BJ (cell line): ENCODE measurements at regions not wholly inside any gene's neighbourhood (a gene's known extent, or its start where the extent isn't known, plus 50 kb on each side); places are given as distances from the start of the nearest gene placed in this dataset.

ENCODE experiments used
- CTCF ChIA-PET: fragments of 350-600 bp; formaldehyde crosslinking; extraction: SDS; loops from one replicate; lab custom pipeline; 2021; ENCODE audit warnings: antibody characterized with exemption, inconsistent platforms; lab: Yijun Ruan, JAX
- POLR2A ChIA-PET: fragments of 300-600 bp; sonication (Branson Sonifier 250); formaldehyde crosslinking; extraction: SDS; loops from one replicate; lab custom pipeline; 2021; ENCODE audit warnings: antibody characterized with exemption; lab: Charles Lee
- DNase-seq: peaks from one replicate; pipeline ENCODE4 v3.0.0-alpha.2; 2011; ENCODE audit warnings: low read depth
- H3K27me3 ChIP-seq: 2 replicates; pipeline ENCODE4 v1.6.0; 2011; ENCODE audit warnings: low read length; ENCODE audit not compliant: control insufficient read depth, insufficient read depth
- H3K36me3 ChIP-seq: 2 replicates; pipeline ENCODE4 v1.5.1; 2011; ENCODE audit warnings: low read length; ENCODE audit not compliant: control insufficient read depth, insufficient read depth
- H3K4me3 ChIP-seq: 2 replicates; pipeline ENCODE4 v1.5.1; 2011; ENCODE audit warnings: low read depth, mild to moderate bottlenecking, control low read depth, low read length
- CTCF ChIP-seq: IDR thresholded peaks from 2 replicates; pipeline ENCODE4 v1.5.1; 2011; ENCODE audit warnings: low read depth, mild to moderate bottlenecking, control low read depth, inconsistent platforms, low read length, moderate library complexity; ENCODE audit not compliant: insufficient read depth

GRCh38 chr2:128714851-128715312, 396.2 kb upstream of the HS6ST1 start:
- no peak for DNase-seq
- ChIA-PET CTCF (interaction anchor here (0.6 kb wide), 1 partner anchor 15 kb away, joined by 3 read pairs; no protein-coding TSS in a partner anchor), POLR2A (no interaction called here)
- Histone ChIP-seq H3K4me3 (no peak overlapping the region), H3K27me3 (0 out of 2 replicates have a peak, but pooled peaks cover 2% of the 10 kb centered on the region), H3K36me3 (no peaks in the 10 kb centered on the region)
- no peak for TF ChIP-seq CTCF

GRCh38 chr2:128715360-128715759, 396.7 kb upstream of the HS6ST1 start:
- no peaks in the 10 kb centered on the region for H3K36me3 ChIP-seq
- TF ChIP-seq CTCF, result no peak
- no peak overlapping the region for H3K4me3 ChIP-seq
- 0 out of 2 replicates have a peak, but pooled peaks cover 2% of the 10 kb centered on the region for H3K27me3 ChIP-seq
- DNase-seq, result no peak
- POLR2A ChIA-PET, result no interaction called here
- CTCF ChIA-PET, result interaction anchor here (0.6 kb wide), 1 partner anchor 15 kb away, joined by 3 read pairs; no protein-coding TSS in a partner anchor

GRCh38 chr2:128716299-128716721, 397.6 kb upstream of the HS6ST1 start:
- TF ChIP-seq CTCF, result no peak
- DNase-seq, result no peak
- ChIA-PET POLR2A (no interaction called here), CTCF (interaction anchor here (0.6 to 1.3 kb wide), 3 partner anchors 20 to 1668 kb away, joined by 3 to 4 read pairs (median 3); no protein-coding TSS in a partner anchor)
- 0 out of 2 replicates have a peak, but pooled peaks cover 2% of the 10 kb centered on the region for H3K27me3 ChIP-seq
- no peaks in the 10 kb centered on the region for H3K36me3 ChIP-seq
- H3K4me3 ChIP-seq, result no peak overlapping the region

- ChIA-PET POLR2A (no interaction called here), CTCF (interaction anchor here (0.9 to 2.1 kb wide), 3 partner anchors 10 to 38 kb away, joined by 3 to 5 read pairs (median 4); no protein-coding TSS in a partner anchor)
- Histone ChIP-seq H3K4me3 (no peak overlapping the region), H3K36me3 (no peaks in the 10 kb centered on the region), H3K27me3 (0 out of 2 replicates have a peak, but pooled peaks cover 2% of the 10 kb centered on the region)
- no peak for DNase-seq
- no peak for TF ChIP-seq CTCF
Measured at GRCh38 chr2:128717758-128718710, 399.4 kb upstream of the HS6ST1 start.
